B cell (primary cell): ENCODE measurements at regions not wholly inside any gene's neighbourhood (a gene's known extent, or its start where the extent isn't known, plus 50 kb on each side); places are given as distances from the start of the nearest gene placed in this dataset.
"Not testable (repeated sequence)": the region's sequence is repeated elsewhere in the genome, so short reads cannot be mapped to it uniquely, and the experiment has no call there.

Experiments used
- CTCF ChIP-seq: fragments of 200-600 bp; IDR thresholded peaks from one replicate; pipeline ENCODE4 v1.8.0; 2022; ENCODE audit warnings: antibody characterized with exemption, mild to moderate bottlenecking
- EZH2 ChIP-seq: IDR thresholded peaks from 2 replicates; pipeline ENCODE4 v1.6.1; 2012; ENCODE audit warnings: borderline replicate concordance, low read depth, mild to moderate bottlenecking, moderate library complexity, low read length; ENCODE audit not compliant: insufficient read depth, poor library complexity, severe bottlenecking

- not testable (repeated sequence) for TF ChIP-seq CTCF, EZH2
These were observed 250.0 kb upstream of the CTNNB1 start for GRCh38 chr3:40949347-40949746.
